HepG2 (cell line): ENCODE measurements at regions not wholly inside any gene's neighbourhood (a gene's known extent, or its start where the extent isn't known, plus 50 kb on each side); places are given as distances from the start of the nearest gene placed in this dataset.

Experiments
- ATAC-seq: fragments of 200-7000 bp; cut with Tn5 transposase; 3 replicates; pipeline ENCODE4 v1.9.1; 2020; ENCODE audit warnings: mild to moderate bottlenecking, moderate library complexity
- BruUV-seq: library from RNA; stranded (reverse); fragments of 400-500 nt; replicated peaks from 2 replicates; lab custom pipeline; 2021; lab: Mats Ljungman, UMichigan
- CTCF ChIA-PET: fragments of 300-600 bp; formaldehyde crosslinking; extraction: SDS; loops from one replicate; lab custom pipeline; 2021; ENCODE audit warnings: low total read pairs, inconsistent platforms, low intra/inter-chr PET ratio; lab: Yijun Ruan, JAX
- POLR2A ChIA-PET: fragments of 350-600 bp; sonication (Branson Sonifier 250); formaldehyde crosslinking; loops from one replicate; lab custom pipeline; 2020; ENCODE audit warnings: antibody characterized with exemption, inconsistent platforms; lab: Yijun Ruan, JAX
- DNase-seq: peaks from one replicate; pipeline ENCODE4 v3.0.0-alpha.2; 2015; ENCODE audit warnings: low spot score
- FAIRE-seq: peaks from 3 replicates; lab custom pipeline; 2011; peaks lifted over from hg19 to GRCh38; lab: Jason Lieb, UNC
- H2AFZ ChIP-seq: one replicate; pipeline ENCODE4 v1.6.1; 2011; ENCODE audit warnings: low read length, inconsistent platforms
- H3K27ac ChIP-seq: fragments of 300-600 bp; 3 replicates; pipeline ENCODE4 v1.8.0; 2011; ENCODE audit warnings: mixed run types, mild to moderate bottlenecking, mixed read lengths, low read length, inconsistent platforms; ENCODE audit not compliant: insufficient read depth; ENCODE audit errors: extremely low read length
- H3K27me3 ChIP-seq, 2 experiments: fragments of 200-600 bp in 1 of 2; 2 replicates in 1 of 2; 3 replicates in 1 of 2; pipeline versions ENCODE4 v1.6.0 to v1.8.0; 2011; ENCODE audit warnings: low read length in 2 of 2, mild to moderate bottlenecking in 2 of 2, moderate library complexity in 2 of 2, inconsistent platforms in 1 of 2; ENCODE audit not compliant: insufficient read depth in 2 of 2, control insufficient read depth in 1 of 2
- H3K36me3 ChIP-seq, 2 experiments: fragments of 200-600 bp in 1 of 2; replicated peaks in 1 of 2; 2 replicates in 1 of 2; 3 replicates in 1 of 2; pipeline versions ENCODE4 v1.5.1 to v1.8.0; 2011; ENCODE audit warnings: low read length in 2 of 2, inconsistent platforms in 1 of 2; ENCODE audit not compliant: insufficient read depth in 2 of 2, control insufficient read depth in 1 of 2
- H3K4me1 ChIP-seq: 2 replicates; pipeline ENCODE4 v1.5.1; 2012; ENCODE audit warnings: low read length, inconsistent platforms; ENCODE audit not compliant: insufficient read depth
- H3K4me2 ChIP-seq: 2 replicates; pipeline ENCODE4 v1.6.0; 2011; ENCODE audit warnings: low read depth, low read length, inconsistent platforms
- H3K4me3 ChIP-seq, 3 experiments: fragments of 200-600 bp in 1 of 3; sonication (generic), shearing (Covaris generic) in 1 of 3; replicated peaks in 1 of 3; 2 replicates each; pipeline ENCODE4 v1.5.1; 2011 to 2016; ENCODE audit warnings: low read length in 3 of 3, inconsistent platforms in 2 of 3, low read depth in 2 of 3, mild to moderate bottlenecking in 2 of 3, control low read depth in 1 of 3, mixed read lengths in 1 of 3; ENCODE audit not compliant: insufficient read depth in 1 of 3
- H3K79me2 ChIP-seq: one replicate; pipeline ENCODE4 v1.6.1; 2011; ENCODE audit warnings: low read length, inconsistent platforms; ENCODE audit not compliant: insufficient read depth
- H3K9ac ChIP-seq: 2 replicates; pipeline ENCODE4 v1.6.0; 2011; ENCODE audit warnings: mild to moderate bottlenecking, low read depth, low read length, inconsistent platforms; ENCODE audit not compliant: insufficient read depth
- H3K9me3 ChIP-seq: 2 replicates; pipeline ENCODE4 v1.5.1; 2012; ENCODE audit warnings: mild to moderate bottlenecking, low read length
- H4K20me1 ChIP-seq: 2 replicates; pipeline ENCODE4 v1.6.0; 2011; ENCODE audit warnings: inconsistent platforms, mild to moderate bottlenecking, low read length, moderate library complexity; ENCODE audit not compliant: insufficient read depth
- CCAR2 ChIP-seq: fragments of 200-400 bp; formaldehyde crosslinking; optimal IDR thresholded peaks from 2 replicates; pipeline ENCODE3; 2018; ENCODE audit warnings: low read depth, mild to moderate bottlenecking, low read length, moderate library complexity
- NONO ChIP-seq, 2 experiments: fragments of 450-650 bp in 1 of 2; sonication (generic) in 1 of 2; formaldehyde crosslinking in 1 of 2; IDR thresholded peaks in 1 of 2; conservative IDR thresholded peaks in 1 of 2; 2 replicates each; pipeline versions ENCODE4 v1.6.1 to v1.8.0; 2017 to 2022; ENCODE audit warnings: mild to moderate bottlenecking in 1 of 2, missing genetic modification reagents in 1 of 2, moderate library complexity in 1 of 2
- PHF21A ChIP-seq: sonication (generic); formaldehyde crosslinking; IDR thresholded peaks from 2 replicates; pipeline ENCODE4 v1.5.0; 2020; ENCODE audit warnings: mild to moderate bottlenecking, missing genetic modification reagents
- PRDM15 ChIP-seq: sonication (generic); formaldehyde crosslinking; IDR thresholded peaks from 2 replicates; pipeline ENCODE4 v1.4.0; 2020; ENCODE audit warnings: missing genetic modification reagents
- PRMT3 ChIP-seq: sonication (generic); formaldehyde crosslinking; IDR thresholded peaks from 2 replicates; pipeline ENCODE4 v1.8.1; 2022; ENCODE audit warnings: low read depth, mild to moderate bottlenecking, moderate library complexity, missing genetic modification reagents, borderline replicate concordance
- SIX1 ChIP-seq: sonication (generic); formaldehyde crosslinking; IDR thresholded peaks from 2 replicates; pipeline ENCODE4 v1.4.0; 2020; ENCODE audit warnings: missing genetic modification reagents, borderline replicate concordance
- SRF ChIP-seq: IDR thresholded peaks from 2 replicates; pipeline ENCODE4 v1.6.1; 2011; ENCODE audit warnings: mild to moderate bottlenecking, low read depth, low read length, moderate library complexity
- ZNF292 ChIP-seq: sonication (generic); formaldehyde crosslinking; IDR thresholded peaks from 2 replicates; pipeline ENCODE4 v1.8.1; 2022; ENCODE audit warnings: mild to moderate bottlenecking, low read depth, missing genetic modification reagents, borderline replicate concordance
- ZNF407 ChIP-seq: sonication (generic); formaldehyde crosslinking; IDR thresholded peaks from one replicate; pipeline ENCODE4 v1.5.1; 2020; ENCODE audit warnings: mild to moderate bottlenecking, missing genetic modification reagents; ENCODE audit errors: not compliant biosample characterization
- ZNF629 ChIP-seq: sonication (generic); formaldehyde crosslinking; conservative IDR thresholded peaks from 2 replicates; pipeline ENCODE4 v1.5.0; 2020; ENCODE audit warnings: missing genetic modification reagents
- WGBS: methylation state at CpG from one replicate; pipeline ENCODE4 v1.1.6; 2017; ENCODE audit warnings: low lambda C conversion rate; 5-methylcytosine and 5-hydroxymethylcytosine counted together
- in situ Hi-C: cut with HindIII; loops from 2 replicates; pipeline ENCODE4 v1.10.0; 2017; ENCODE audit warnings: low pct_unique_long_range_greater_than_20kb; ENCODE audit not compliant: extremely low pct_ligation_motif_present
- intact Hi-C: fragments of 100-400 bp; cut with micrococcal nuclease; formaldehyde crosslinking; loops from one replicate; pipeline ENCODE4 v1.10.0; 2022; ENCODE audit not compliant: unreplicated experiment

- ATAC-seq (no peak), DNase-seq (no peak), FAIRE-seq (no peak)
- Histone ChIP-seq H3K4me1 (0 out of 2 replicates have a peak, but pooled peaks cover under 1% of the 10 kb centered on the region), H3K9ac (no peak overlapping the region), H3K4me2 (no peak overlapping the region), H2AFZ (no peak overlapping the region), H3K9me3 (no peaks in the 10 kb centered on the region), H3K27me3 (peaks cover 2 to 38% of the 10 kb centered on the region in 2 experiments; a peak in 3 of 5 replicates), H3K79me2 (no peaks in the 10 kb centered on the region), H3K4me3 (no peak overlapping the region), H3K27ac (no peak overlapping the region), H4K20me1 (no peaks in the 10 kb centered on the region), H3K36me3 (no peaks in the 10 kb centered on the region)
- no TSS peak for BruUV-seq
- ChIA-PET POLR2A (no interaction called here), CTCF (no interaction called here)
- WGBS = 29% methylated on average over 3 of the region's 3 CpGs
- intact Hi-C loops (no loop called here), in situ Hi-C loops (no loop called here)
- TF ChIP-seq ZNF292 (CRISPR knock-in tag) (no peak), SRF (no peak), PRDM15 (CRISPR knock-in tag) (no peak), ZNF629 (CRISPR knock-in tag) (no peak), PRMT3 (no peak), PHF21A (CRISPR knock-in tag) (no peak), NONO (IDR thresholded peaks at IDR 0.05) (no peak), NONO (CRISPR knock-in tag; conservative IDR thresholded peaks at IDR 0.05) (no peak), SIX1 (CRISPR knock-in tag) (no peak), CCAR2 (no peak), ZNF407 (CRISPR knock-in tag) (no peak)
Observed at GRCh38 chr3:193980905-193981304, 155.0 kb upstream of the HES1 start.
